Neuronal stem cell (in vitro differentiated cells): ENCODE measurements at regions not wholly inside any gene's neighbourhood (a gene's known extent, or its start where the extent isn't known, plus 50 kb on each side); places are given as distances from the start of the nearest gene placed in this dataset.

ENCODE experiments used
- DNase-seq: peaks from one replicate; pipeline ENCODE4 v3.0.0-alpha.2; 2013; ENCODE audit warnings: low spot score
- H2AFZ ChIP-seq: one replicate; pipeline ENCODE4 v1.6.1; 2013; ENCODE audit warnings: mild to moderate bottlenecking, low read length, inconsistent platforms
- H2AK5ac ChIP-seq: 2 replicates; pipeline ENCODE4 v1.6.1; 2013; ENCODE audit warnings: low read depth, mild to moderate bottlenecking, inconsistent platforms, low read length, moderate library complexity, mixed read lengths
- H2BK120ac ChIP-seq: 2 replicates; pipeline ENCODE4 v1.6.1; 2013; ENCODE audit warnings: low read depth, mild to moderate bottlenecking, inconsistent platforms, low read length, moderate library complexity, mixed read lengths
- H2BK12ac ChIP-seq: one replicate; pipeline ENCODE4 v1.6.1; 2013; ENCODE audit warnings: low read length, inconsistent platforms
- H2BK15ac ChIP-seq: 2 replicates; pipeline ENCODE4 v1.6.1; 2013; ENCODE audit warnings: mild to moderate bottlenecking, low read length, inconsistent platforms, mixed read lengths
- H2BK5ac ChIP-seq: one replicate; pipeline ENCODE4 v1.6.1; 2013; ENCODE audit warnings: inconsistent platforms, mild to moderate bottlenecking, low read length, moderate library complexity
- H3K14ac ChIP-seq: one replicate; pipeline ENCODE4 v1.6.1; 2013; ENCODE audit warnings: low read length, inconsistent platforms
- H3K18ac ChIP-seq: 2 replicates; pipeline ENCODE4 v1.6.1; 2013; ENCODE audit warnings: low read length, inconsistent platforms
- H3K23ac ChIP-seq: 2 replicates; pipeline ENCODE4 v1.6.1; 2013; ENCODE audit warnings: low read depth, mild to moderate bottlenecking, mixed read lengths, low read length, inconsistent platforms; ENCODE audit not compliant: poor library complexity
- H3K27ac ChIP-seq: replicated peaks from 3 replicates; pipeline ENCODE4 v1.5.1; 2013; ENCODE audit warnings: low read length, inconsistent platforms
- H3K27me3 ChIP-seq, 3 experiments: 2 replicates each; pipeline ENCODE4 v1.6.1; 2013; ENCODE audit warnings: low read length in 3 of 3, mild to moderate bottlenecking in 2 of 3, inconsistent platforms in 1 of 3, low read depth in 1 of 3, mixed read lengths in 1 of 3, moderate library complexity in 1 of 3; ENCODE audit not compliant: control insufficient read depth in 3 of 3, insufficient read depth in 3 of 3
- H3K36me3 ChIP-seq, 2 donors: replicated peaks in 1 of 2; 2 replicates each; pipeline ENCODE4 v1.6.1; 2013; ENCODE audit warnings: low read length in 2 of 2; ENCODE audit not compliant: control insufficient read depth in 2 of 2, insufficient read depth in 2 of 2
- H3K4ac ChIP-seq: 2 replicates; pipeline ENCODE4 v1.6.1; 2013; ENCODE audit warnings: inconsistent platforms, mild to moderate bottlenecking, low read length, moderate library complexity
- H3K4me1 ChIP-seq, 2 donors: 1 replicate in 1 of 2; 2 replicates in 1 of 2; pipeline ENCODE4 v1.6.1; 2013; ENCODE audit warnings: low read length in 2 of 2, low read depth in 1 of 2; ENCODE audit not compliant: control insufficient read depth in 2 of 2, insufficient read depth in 1 of 2
- H3K4me2 ChIP-seq: one replicate; pipeline ENCODE4 v1.6.1; 2013; ENCODE audit warnings: mild to moderate bottlenecking, low read length, inconsistent platforms; ENCODE audit not compliant: insufficient read depth, poor library complexity, severe bottlenecking
- H3K4me3 ChIP-seq, 2 donors: 2 replicates each; pipeline ENCODE4 v1.5.1; 2013; ENCODE audit warnings: low read length in 2 of 2, mild to moderate bottlenecking in 2 of 2, inconsistent platforms in 1 of 2, moderate library complexity in 1 of 2
- H3K79me1 ChIP-seq: one replicate; pipeline ENCODE4 v1.6.1; 2013; ENCODE audit warnings: low read depth, mild to moderate bottlenecking, inconsistent platforms, low read length, moderate library complexity
- H3K9ac ChIP-seq: one replicate; pipeline ENCODE4 v1.6.1; 2013; ENCODE audit warnings: mild to moderate bottlenecking, low read depth, low read length, inconsistent platforms; ENCODE audit not compliant: poor library complexity
- H3K9me3 ChIP-seq, 2 donors: replicated peaks in 1 of 2; 2 replicates each; pipeline versions ENCODE3 to v1.6.1; 2013; ENCODE audit warnings: low read length in 2 of 2, mild to moderate bottlenecking in 2 of 2, inconsistent platforms in 1 of 2, low read depth in 1 of 2, mixed read lengths in 1 of 2, moderate library complexity in 1 of 2; ENCODE audit not compliant: control insufficient read depth in 2 of 2, insufficient read depth in 1 of 2
- H4K8ac ChIP-seq: one replicate; pipeline ENCODE4 v1.6.1; 2013; ENCODE audit warnings: low read depth, mild to moderate bottlenecking, inconsistent platforms, low read length, moderate library complexity
- H4K91ac ChIP-seq: one replicate; pipeline ENCODE4 v1.6.1; 2013; ENCODE audit warnings: low read length, low read depth, mild to moderate bottlenecking, inconsistent platforms; ENCODE audit not compliant: poor library complexity
- WGBS, 2 donors: extraction: QIAGEN DNeasy Blood & Tissue Kit; methylation state at CpG; one replicate each; pipeline ENCODE4 v1.1.7; 2013; ENCODE audit warnings: missing lambda C conversion rate in 2 of 2, mixed read lengths in 1 of 2; ENCODE audit not compliant: insufficient read length in 2 of 2, insufficient replicate concordance in 1 of 2; ENCODE audit errors: extremely low coverage in 2 of 2; 5-methylcytosine and 5-hydroxymethylcytosine counted together

DNA sequence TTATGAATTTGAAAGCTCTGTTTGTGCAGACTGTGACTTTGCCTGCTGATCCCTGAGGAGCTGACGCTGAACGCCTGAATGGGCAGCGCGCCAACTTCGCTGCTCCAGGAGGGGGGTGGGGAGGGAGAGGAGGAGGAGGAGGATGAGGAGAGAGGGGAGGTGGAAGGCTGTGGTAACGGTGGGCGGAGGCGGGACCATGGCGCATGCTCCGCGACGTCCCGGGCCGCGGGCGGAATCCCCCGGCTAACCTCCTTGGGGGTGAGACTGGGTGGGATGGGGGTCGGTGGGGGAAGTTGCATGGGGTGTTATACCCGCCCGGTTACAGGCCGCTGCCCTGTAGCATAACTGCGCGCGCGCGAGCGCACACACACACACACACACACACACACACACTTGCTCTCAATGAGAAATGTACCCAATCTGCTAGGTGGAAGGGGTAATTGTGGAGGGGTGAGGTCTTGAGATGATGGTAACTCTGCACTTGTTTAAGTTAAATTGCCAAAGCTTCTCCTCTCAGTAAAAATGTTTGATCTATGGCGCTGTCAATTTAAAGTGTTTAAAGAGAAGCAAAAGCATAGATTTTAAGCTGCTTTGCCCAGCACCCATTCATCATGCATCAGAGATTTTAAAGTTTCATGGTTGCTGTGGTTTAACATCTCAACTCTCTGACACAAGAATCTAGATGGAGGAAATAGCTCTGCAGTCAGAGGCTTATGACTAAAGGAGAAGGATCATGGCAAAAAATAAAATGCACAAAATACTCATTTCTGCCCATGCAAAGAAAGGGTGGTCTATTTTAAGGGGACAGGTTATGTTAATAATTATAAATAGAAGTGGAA lies 76.6 kb upstream of the TBCA start:
- H2AK5ac ChIP-seq = no peak overlapping the region
- WGBS, 2 donors = no CpG with 5 or more reads among the region's 28 CpGs
- peak; percentile 50 for DNase-seq

DNA sequence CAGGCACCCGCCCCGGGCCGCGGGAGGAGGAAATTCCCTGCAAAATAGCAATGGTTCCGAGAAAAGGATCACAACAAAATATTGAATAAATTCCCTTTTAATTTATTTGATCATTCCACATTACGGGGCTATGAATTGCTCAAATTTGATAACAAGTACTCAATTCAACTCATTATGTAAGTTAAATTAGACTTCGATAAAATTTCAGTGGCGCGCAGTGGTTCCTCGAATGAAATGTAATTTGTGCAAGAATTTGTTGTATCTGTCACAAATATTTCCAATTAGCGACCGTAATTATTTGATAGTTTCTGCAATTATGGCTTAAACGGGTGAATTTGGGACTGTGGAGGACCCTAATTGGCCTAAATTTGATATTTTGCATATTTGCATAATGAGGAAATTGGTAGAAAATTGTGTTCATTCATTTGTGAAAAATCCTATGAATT lies 76.0 kb upstream of the TBCA start:
- DNase-seq = no peak
- Histone ChIP-seq H3K9ac (peak overlapping the region; percentile 86), H3K27me3 (peaks cover 8 to 89% (median 30%) of the 10 kb centered on the region in 3 experiments), H2BK5ac (no peak overlapping the region), H3K27ac (no peak overlapping the region), H2BK15ac (peak overlapping the region; percentile 97), H2BK120ac (no peak overlapping the region), H3K23ac (no peak overlapping the region), H2AK5ac (no peak overlapping the region), H3K4me1 (peaks cover 16 to 21% of the 10 kb centered on the region in 2 donors), H3K18ac (peak overlapping the region; percentile 74), H3K4me2 (peak overlapping the region; percentile 73), H3K4me3 (peak overlapping the region; percentile 45 to 86), H2BK12ac (no peak overlapping the region), H4K8ac (no peak overlapping the region), H3K79me1 (no peaks in the 10 kb centered on the region), H3K4ac (no peak overlapping the region), H3K36me3 (no peaks in the 10 kb centered on the region), H2AFZ (peak overlapping the region; percentile 84), H3K9me3 (peaks cover 0 to 5% of the 10 kb centered on the region in 2 donors), H3K14ac (no peak overlapping the region), H4K91ac (no peak overlapping the region)
- no CpG with 5 or more reads among the region's 13 CpGs for WGBS, 2 donors

More for the DNA sequence above, 76.6 kb upstream of the TBCA start:
- H3K23ac ChIP-seq = no peak overlapping the region
- no peak overlapping the region for H3K27ac ChIP-seq
- H2BK120ac ChIP-seq = no peak overlapping the region
- no peak overlapping the region for H3K4ac ChIP-seq
- no peak overlapping the region for H4K8ac ChIP-seq
- no peak overlapping the region for H3K14ac ChIP-seq
- H3K9me3 ChIP-seq = peaks cover 0 to 5% of the 10 kb centered on the region in 2 donors
- H2BK15ac ChIP-seq = no peak overlapping the region
- peaks cover 8 to 94% (median 28%) of the 10 kb centered on the region in 3 experiments for H3K27me3 ChIP-seq
- H3K36me3 ChIP-seq = no peaks in the 10 kb centered on the region
- H3K4me3 ChIP-seq = peak overlapping the region; percentile 45 to 71
- no peak overlapping the region for H2BK5ac ChIP-seq
- H2AFZ ChIP-seq = peak overlapping the region; percentile 84
- no peak overlapping the region for H2BK12ac ChIP-seq
- H4K91ac ChIP-seq = no peak overlapping the region
- H3K9ac ChIP-seq = no peak overlapping the region
- H3K18ac ChIP-seq = no peak overlapping the region
- peaks cover 10 to 15% of the 10 kb centered on the region in 2 donors for H3K4me1 ChIP-seq
- H3K4me2 ChIP-seq = peak overlapping the region; percentile 73
- no peaks in the 10 kb centered on the region for H3K79me1 ChIP-seq

DNA sequence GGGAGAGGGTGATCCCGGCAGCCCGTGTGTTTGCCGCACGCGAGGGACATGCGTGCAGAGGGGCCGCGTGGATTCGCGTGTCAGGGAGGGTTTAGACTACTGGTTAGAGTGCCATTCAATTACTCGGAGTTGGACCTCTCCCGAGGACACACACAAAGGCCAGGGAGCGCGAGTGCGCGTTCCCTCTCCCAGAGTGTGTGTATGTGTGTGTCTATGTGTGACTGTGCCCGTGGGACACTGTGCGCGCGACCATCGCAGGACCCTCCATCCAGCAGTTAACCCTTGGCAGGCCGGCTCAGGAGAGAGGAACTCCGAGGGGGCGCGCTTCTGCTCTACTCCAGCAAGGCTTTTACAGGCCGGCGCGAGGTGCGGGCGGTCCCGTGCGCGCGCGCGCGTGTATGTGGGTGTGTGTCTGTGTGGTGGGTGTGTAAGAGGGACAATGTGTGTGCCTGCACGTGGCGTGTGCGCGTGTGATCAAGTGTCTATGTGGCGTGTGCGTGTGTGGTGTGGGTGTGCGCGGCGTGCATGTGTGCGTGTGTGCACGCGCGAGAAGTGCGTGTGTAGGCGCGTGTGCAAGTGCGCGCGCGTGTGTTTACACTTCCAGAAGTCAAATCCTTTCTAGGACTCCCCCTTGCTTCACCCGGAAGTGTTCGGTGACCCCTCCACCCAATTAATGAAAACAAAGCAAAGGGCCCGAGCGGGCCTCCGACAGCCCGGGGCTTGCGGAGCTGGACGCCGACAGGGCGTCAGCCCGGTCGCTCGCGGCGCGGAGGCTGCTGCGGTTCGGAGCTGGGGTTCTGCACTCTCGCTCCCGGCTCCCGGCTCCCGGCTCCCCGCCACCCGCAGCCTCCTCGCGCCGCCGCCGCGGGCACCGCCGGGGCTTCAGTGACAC lies 75.3 kb upstream of the TBCA start:
- H4K91ac ChIP-seq = peak overlapping the region; percentile 95
- H3K4me1 ChIP-seq = peaks cover 22 to 28% of the 10 kb centered on the region in 2 donors
- DNase-seq = peak; percentile 29
- peak overlapping the region; percentile 91 for H3K14ac ChIP-seq
- H2AFZ ChIP-seq = peak overlapping the region; percentile 84
- H3K36me3 ChIP-seq = no peaks in the 10 kb centered on the region
- peak overlapping the region; percentile 7 for H2BK5ac ChIP-seq
- peaks cover 0 to 3% of the 10 kb centered on the region in 2 donors for H3K9me3 ChIP-seq
- H3K4ac ChIP-seq = peak overlapping the region; percentile 44
- H3K18ac ChIP-seq = peak overlapping the region; percentile 95
- peak overlapping the region; percentile 41 for H2AK5ac ChIP-seq
- H3K27ac ChIP-seq = no peak overlapping the region
- no CpG with 5 or more reads among the region's 89 CpGs for WGBS, 2 donors
- peak overlapping the region; percentile 73 for H3K4me2 ChIP-seq
- H3K4me3 ChIP-seq = peak overlapping the region; percentile 45 to 86
- peak overlapping the region; percentile 94 for H4K8ac ChIP-seq
- no peaks in the 10 kb centered on the region for H3K79me1 ChIP-seq
- peak overlapping the region; percentile 70 for H3K23ac ChIP-seq
- peak overlapping the region; percentile 66 for H2BK12ac ChIP-seq
- peak overlapping the region; percentile 97 for H2BK15ac ChIP-seq
- no peak overlapping the region for H2BK120ac ChIP-seq
- H3K9ac ChIP-seq = peak overlapping the region; percentile 86
- H3K27me3 ChIP-seq = peaks cover 8 to 89% (median 36%) of the 10 kb centered on the region in 3 experiments
